ENCODE measurements at regions not wholly inside any gene's neighbourhood (a gene's known extent, or its start where the extent isn't known, plus 50 kb on each side); places are given as distances from the start of the nearest gene placed in this dataset.

DNA sequence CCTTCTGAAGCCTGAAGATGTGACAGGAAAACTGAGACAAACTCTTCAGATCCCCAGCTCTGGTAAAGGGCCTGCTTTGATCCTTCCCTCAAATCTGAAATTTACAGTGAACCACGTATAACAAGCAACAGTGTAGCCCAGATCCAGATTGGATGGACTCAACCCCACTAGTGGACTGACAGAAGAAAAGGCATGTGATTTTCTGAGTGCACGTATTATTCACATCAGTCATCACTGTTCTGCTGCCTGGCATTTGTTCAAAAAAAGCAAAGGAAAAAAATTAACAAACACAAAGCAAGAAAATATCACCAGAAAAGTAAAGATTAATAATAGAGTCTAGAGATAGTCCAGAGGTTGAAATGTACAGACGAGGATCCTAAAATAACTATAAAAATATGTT is 87.6 kb downstream of the CYRIA start:
- intact Hi-C loops (cut with micrococcal nuclease), result no loop called here
- Histone ChIP-seq H4K91ac (ENCODE audit: insufficient read depth, low read depth, low read length) (no peak overlapping the region), H2AFZ (replicated peaks; ENCODE audit: low read length, poor library complexity) (no peak overlapping the region), H3K14ac (replicated peaks; ENCODE audit: low read depth, low read length) (no peak overlapping the region), H3K56ac (ENCODE audit: extremely low read depth, insufficient read depth, low read length) (no peak overlapping the region), H2AK5ac (ENCODE audit: low read depth, low read length) (no peak overlapping the region), H4K20me1 (ENCODE audit: insufficient read depth, low read length) (no peaks in the 10 kb centered on the region), H3K18ac (ENCODE audit: low read depth, low read length) (no peak overlapping the region), H3K27me3 (ENCODE audit: control insufficient read depth, insufficient read depth, low read length) (no peaks in the 10 kb centered on the region), H3K27ac (ENCODE audit: insufficient read depth, low read length) (no peak overlapping the region), H4K5ac (ENCODE audit: low read depth, low read length) (no peak overlapping the region), H3K4me2 (ENCODE audit: low read depth, low read length) (no peak overlapping the region), H3K36me3 (ENCODE audit: control insufficient read depth, insufficient read depth, low read length) (no peaks in the 10 kb centered on the region), H3K4me1 (ENCODE audit: control insufficient read depth, insufficient read depth, low read length) (no peaks in the 10 kb centered on the region), H3K9ac (ENCODE audit: low read depth, low read length) (no peak overlapping the region), H2AK9ac (replicated peaks; ENCODE audit: low read depth, low read length, poor library complexity) (no peak overlapping the region), H4K8ac (ENCODE audit: low read depth in 2 of 2, low read length in 2 of 2) (no peak overlapping the region), H3K23ac (ENCODE audit: low read depth, low read length) (no peak overlapping the region), H2BK120ac (ENCODE audit: low read depth, low read length) (no peak overlapping the region), H3K4me3 (ENCODE audit: insufficient read depth, low read depth, low read length) (no peak overlapping the region), H3K9me3 (ENCODE audit: control insufficient read depth, insufficient read depth, low read length) (no peaks in the 10 kb centered on the region), H2BK5ac (ENCODE audit: low read depth, low read length, poor library complexity, severe bottlenecking) (no peak overlapping the region), H3K9me1 (ENCODE audit: insufficient read depth, low read length) (no peaks in the 10 kb centered on the region), H3K79me1 (ENCODE audit: low read depth in 1 of 2, low read length in 2 of 2) (no peaks in the 10 kb centered on the region), H3K4ac (ENCODE audit: low read depth, low read length) (no peak overlapping the region), H2BK15ac (ENCODE audit: low read depth, low read length) (no peak overlapping the region), H2BK20ac (ENCODE audit: low read depth, low read length) (no peak overlapping the region)
- in situ Hi-C loops (cut with MboI; ENCODE audit: low sequenced_read_pairs), result no loop called here
- ChIA-PET POLR2A (ENCODE audit: unreplicated experiment) (no interaction called here), CTCF (no interaction called here)
- 33% methylated on average over 1 of the region's 3 CpGs; no CpG with 5 or more reads in 1 of the 2 experiments for WGBS, 2 experiments (ENCODE audit: extremely low coverage in 2 of 2, insufficient read length in 1 of 2)
- no peak for TF ChIP-seq MXI1 (IDR thresholded peaks at IDR 0.05; ENCODE audit: borderline replicate concordance, low read depth, low read length)
- no peak for TF ChIP-seq RFX5 (IDR thresholded peaks at IDR 0.05; ENCODE audit: low read depth, low read length)
- no peak for TF ChIP-seq RCOR1 (IDR thresholded peaks at IDR 0.05; ENCODE audit: insufficient replicate concordance, low read length)
- TF ChIP-seq CHD1 (IDR thresholded peaks at IDR 0.05; ENCODE audit: low read depth, low read length), result no peak
- TF ChIP-seq BHLHE40 (IDR thresholded peaks at IDR 0.05; ENCODE audit: low read depth, low read length), result no peak
- TF ChIP-seq FOS (IDR thresholded peaks at IDR 0.05; ENCODE audit: low read depth, low read length), result no peak
- no peak for TF ChIP-seq MAZ (IDR thresholded peaks at IDR 0.05; ENCODE audit: borderline replicate concordance, low read depth, low read length)
- TF ChIP-seq NFE2L2 (IDR thresholded peaks at IDR 0.05; ENCODE audit: low read depth, low read length), result no peak
- no peak for TF ChIP-seq CEBPB (IDR thresholded peaks at IDR 0.05; ENCODE audit: low read depth, low read length)
- BruUV-seq (replicated peaks), result no TSS peak
- dilution Hi-C loops (cut with HindIII; ENCODE audit: low sequenced_read_pairs, unreplicated experiment), result no loop called here
- ATAC-seq (ENCODE audit: low read depth) (no peak), DNase-seq (no peak)

All from IMR-90 (cell line).